AG04449 (cell line): ENCODE measurements at regions not wholly inside any gene's neighbourhood (a gene's known extent, or its start where the extent isn't known, plus 50 kb on each side); places are given as distances from the start of the nearest gene placed in this dataset.

Experiments used
- CTCF ChIA-PET: fragments of 350-600 bp; formaldehyde crosslinking; extraction: SDS; loops from one replicate; lab custom pipeline; 2021; ENCODE audit warnings: antibody characterized with exemption; lab: Yijun Ruan, JAX
- POLR2A ChIA-PET: fragments of 400-600, 350-600 bp; formaldehyde crosslinking; extraction: SDS; loops from one replicate; lab custom pipeline; 2020; ENCODE audit warnings: antibody characterized with exemption, inconsistent platforms; lab: Yijun Ruan, JAX
- DNase-seq: peaks from one replicate; pipeline ENCODE4 v3.0.0-alpha.2; 2010; ENCODE audit warnings: low read depth, low spot score
- H3K4me3 ChIP-seq: 2 replicates; pipeline ENCODE4 v1.5.1; 2011; ENCODE audit warnings: low read depth, mild to moderate bottlenecking, control low read depth, low read length
- CTCF ChIP-seq: IDR thresholded peaks from one replicate; pipeline ENCODE4 v1.5.1; 2011; ENCODE audit warnings: mild to moderate bottlenecking, moderate library complexity, low read length, control low read depth, inconsistent platforms; ENCODE audit not compliant: insufficient read depth; ENCODE audit errors: missing control alignments

- H3K4me3 ChIP-seq, result no peak overlapping the region
- no peak for DNase-seq
- ChIA-PET CTCF (no interaction called here), POLR2A (no interaction called here)
- no peak for TF ChIP-seq CTCF
These were observed 1025.3 kb upstream of the AMELY start for GRCh38 chrY:7936831-7937230.

DNA sequence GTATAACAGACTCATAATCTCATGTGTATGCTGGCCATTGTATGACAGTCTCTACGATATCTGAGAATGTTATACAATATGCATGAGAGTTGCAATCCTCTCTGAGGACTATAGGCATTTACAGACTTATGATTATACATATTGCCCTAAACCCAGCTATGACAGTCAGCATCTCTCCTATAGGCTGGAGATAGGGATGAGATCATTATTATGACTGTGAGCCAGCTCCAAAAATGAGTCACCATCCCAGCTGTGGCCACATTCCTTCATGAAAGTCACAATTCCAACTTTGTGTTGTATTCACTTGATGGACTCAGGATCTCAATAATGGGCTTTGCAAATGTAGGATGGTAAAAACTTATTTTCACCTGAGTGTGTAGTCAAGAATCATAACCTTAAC, 1024.5 kb upstream of the AMELY start:
- no peak for DNase-seq

GRCh38 chrY:7935606-7936005, 1024.1 kb upstream of the AMELY start:
- H3K4me3 ChIP-seq, result no peak overlapping the region
- DNase-seq, result no peak
- ChIA-PET POLR2A (no interaction called here), CTCF (no interaction called here)
- TF ChIP-seq CTCF, result no peak

More for the DNA sequence above, 1024.5 kb upstream of the AMELY start:
- no peak for TF ChIP-seq CTCF
- CTCF ChIA-PET, result no interaction called here
- no peak overlapping the region for H3K4me3 ChIP-seq
- POLR2A ChIA-PET, result no interaction called here

- no peak for TF ChIP-seq CTCF
- ChIA-PET CTCF (no interaction called here), POLR2A (no interaction called here)
- no peak for DNase-seq
- H3K4me3 ChIP-seq, result no peak overlapping the region
These were observed 1020.9 kb upstream of the AMELY start for GRCh38 chrY:7932424-7932823.

DNA sequence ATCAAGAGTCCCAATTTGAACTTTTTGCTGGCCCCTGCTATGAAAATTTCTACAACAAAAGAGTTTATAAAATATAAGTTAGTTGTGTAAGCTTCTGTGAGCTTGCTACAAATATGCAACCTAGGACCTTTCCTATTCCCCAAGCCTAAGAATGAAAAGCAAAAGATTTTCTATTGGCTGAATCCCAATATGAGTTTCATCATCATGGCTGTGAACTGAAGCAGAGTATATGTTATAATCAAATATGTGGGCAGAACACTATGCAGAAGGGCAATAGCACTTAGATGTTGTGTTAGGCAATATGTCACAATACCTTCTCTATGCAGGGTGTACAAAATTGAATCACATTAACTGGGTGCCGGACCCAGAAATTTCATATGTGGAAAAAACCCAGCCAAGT, 1018.3 kb upstream of the AMELY start:
- DNase-seq, result no peak
- CTCF ChIA-PET, result no interaction called here
- POLR2A ChIA-PET, result no interaction called here
- no peak overlapping the region for H3K4me3 ChIP-seq
- no peak for TF ChIP-seq CTCF

DNA sequence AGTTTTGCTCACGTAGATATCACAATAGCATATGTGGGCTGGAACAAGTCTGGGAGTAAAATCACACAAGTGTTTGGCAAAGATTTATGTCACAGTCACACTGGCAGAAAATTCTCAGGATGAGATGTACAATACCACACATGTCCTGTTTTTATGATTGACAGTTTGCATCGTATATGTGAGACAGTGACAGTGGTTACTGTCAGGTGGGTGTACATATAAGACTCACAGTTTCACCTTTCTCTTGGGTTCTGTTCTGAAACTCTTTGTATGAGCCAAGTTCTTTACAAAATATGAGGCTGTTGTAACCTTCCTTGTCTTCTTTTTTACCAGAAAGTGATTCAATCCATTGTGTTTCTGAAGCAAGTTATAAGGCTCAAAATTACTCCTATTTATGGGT, 1012.5 kb upstream of the AMELY start:
- DNase-seq, result no peak
- ChIA-PET POLR2A (no interaction called here), CTCF (no interaction called here)
- TF ChIP-seq CTCF, result no peak
- no peak overlapping the region for H3K4me3 ChIP-seq
